GM18520 (cell line): ENCODE measurements at regions not wholly inside any gene's neighbourhood (a gene's known extent, or its start where the extent isn't known, plus 50 kb on each side); places are given as distances from the start of the nearest gene placed in this dataset.

Experiments
- ATAC-seq: cut with Tn5 transposase; IDR thresholded peaks from one replicate; pipeline ENCODE4 v1.9.1; 2021; ENCODE audit not compliant: unreplicated experiment

DNA sequence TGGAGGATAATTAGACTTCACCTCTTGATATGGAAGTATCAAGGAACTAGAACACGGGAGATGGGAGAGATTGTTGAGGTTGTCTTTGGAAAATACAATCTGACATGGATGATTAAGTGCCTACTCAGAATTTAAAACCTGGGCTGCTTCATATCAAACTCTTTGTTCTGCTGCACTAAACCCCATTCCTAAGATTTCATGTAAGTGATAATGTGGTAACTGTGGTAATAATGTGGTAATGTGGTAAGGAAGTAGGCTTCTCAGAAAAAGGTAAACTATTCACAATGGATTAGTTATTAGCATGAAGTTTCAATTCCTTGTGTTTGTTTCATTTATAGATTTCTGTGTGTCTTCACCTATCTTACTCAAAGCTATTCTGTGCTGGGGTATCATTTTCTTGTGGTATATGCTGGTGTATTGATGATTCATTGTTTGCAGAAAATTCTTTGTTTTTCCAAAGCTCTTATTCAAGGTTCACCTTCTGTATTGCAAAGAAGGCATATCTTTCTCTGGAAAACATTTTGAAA lies 129.9 kb upstream of the TAC1 start:
- ATAC-seq: peak; percentile 58

DNA sequence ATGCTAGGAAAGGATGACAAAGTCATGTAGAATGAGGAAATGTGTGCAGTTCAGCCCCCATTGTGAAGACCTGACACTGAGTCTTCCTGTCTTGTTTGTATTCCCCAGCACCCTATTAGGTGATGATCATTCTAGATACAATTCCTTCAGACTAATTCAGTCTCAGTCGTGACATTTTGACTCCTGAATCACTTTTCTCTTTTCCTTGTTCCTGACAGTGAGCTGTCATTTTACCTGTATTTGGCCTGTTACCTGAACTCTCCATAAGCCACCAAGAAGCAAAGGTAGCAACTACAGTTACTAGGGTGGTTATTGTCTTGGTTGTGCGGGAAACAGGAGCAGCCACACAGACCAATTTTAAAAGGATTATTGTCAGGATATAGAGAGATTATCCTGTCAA lies 111.4 kb upstream of the TAC1 start:
- no peak for ATAC-seq

DNA sequence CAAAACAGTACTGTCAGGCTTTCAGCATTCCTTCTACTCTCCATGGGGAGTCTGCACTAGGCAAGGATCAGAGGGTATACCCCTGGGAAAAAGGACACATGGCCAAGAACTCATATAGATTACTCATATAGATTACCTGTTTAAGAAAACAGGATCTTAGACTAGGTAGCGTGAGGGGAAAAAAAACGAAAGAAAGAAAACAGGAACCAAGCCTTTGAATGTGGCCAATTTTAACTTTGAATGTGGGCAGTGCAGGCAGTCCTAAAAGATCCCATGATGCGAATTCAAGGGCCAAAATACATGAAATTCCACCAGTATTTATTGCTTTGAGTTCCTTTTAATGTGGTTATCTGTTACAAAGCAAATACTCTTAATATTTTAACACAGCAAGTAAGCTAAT lies 108.6 kb upstream of the TAC1 start:
- ATAC-seq: peak; percentile 78

DNA sequence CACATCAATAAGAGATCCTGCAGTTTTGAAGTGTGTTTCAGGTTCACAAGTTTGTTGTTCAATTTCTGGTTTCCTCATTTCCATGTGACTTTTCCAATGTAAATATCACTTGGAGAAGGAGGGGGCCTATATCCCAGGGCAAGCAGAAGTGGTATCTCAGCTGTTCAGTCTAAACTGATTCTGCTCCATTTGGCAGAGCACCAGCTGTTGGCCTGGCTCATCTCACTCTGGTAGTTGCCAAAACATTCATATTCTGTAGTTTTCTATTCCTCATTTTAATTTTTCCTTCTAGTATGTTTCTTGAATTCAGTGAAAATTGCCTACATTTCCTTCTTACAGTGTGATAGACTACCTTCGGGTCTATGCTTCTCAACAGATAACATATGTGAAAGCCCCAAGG lies 101.8 kb upstream of the TAC1 start:
- ATAC-seq: no peak

DNA sequence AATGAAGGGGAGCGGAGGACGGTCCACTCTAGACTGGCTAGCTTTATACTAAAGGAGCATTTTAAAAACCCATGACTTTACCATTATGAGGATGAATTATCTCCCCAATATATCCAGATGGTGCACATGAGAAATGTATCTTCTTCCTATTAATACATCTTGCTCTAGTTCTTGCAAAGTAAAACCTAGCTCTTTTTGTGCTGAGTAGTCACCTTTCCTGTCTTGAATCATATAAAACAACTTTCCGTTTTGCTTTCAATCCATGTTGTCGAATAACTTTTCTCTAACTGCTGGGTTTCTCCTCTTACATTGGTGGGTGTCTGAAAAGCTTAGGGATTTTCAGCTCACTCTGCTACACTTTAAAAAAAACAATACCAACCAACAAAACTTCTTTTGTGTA lies 96.3 kb upstream of the TAC1 start:
- ATAC-seq: no peak

DNA sequence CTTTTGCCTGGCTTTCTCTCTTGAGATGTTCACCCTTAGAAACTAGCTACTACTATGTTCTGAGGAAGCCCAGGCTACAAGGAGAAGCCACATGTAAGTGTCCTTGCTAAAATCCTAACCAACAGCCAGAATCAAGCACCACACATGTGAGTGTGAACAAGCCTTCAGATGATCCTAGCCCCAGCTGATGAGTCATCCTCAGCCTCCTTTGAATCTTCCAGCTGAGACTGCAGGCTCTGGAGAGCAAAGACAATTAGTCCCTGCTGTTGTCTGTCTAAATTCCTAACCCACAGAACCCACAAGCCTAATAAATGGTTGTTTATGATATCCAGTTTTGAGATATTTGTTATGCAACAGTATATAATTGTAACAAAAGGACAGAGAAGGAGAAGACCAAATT lies 92.8 kb upstream of the TAC1 start:
- ATAC-seq: no peak

DNA sequence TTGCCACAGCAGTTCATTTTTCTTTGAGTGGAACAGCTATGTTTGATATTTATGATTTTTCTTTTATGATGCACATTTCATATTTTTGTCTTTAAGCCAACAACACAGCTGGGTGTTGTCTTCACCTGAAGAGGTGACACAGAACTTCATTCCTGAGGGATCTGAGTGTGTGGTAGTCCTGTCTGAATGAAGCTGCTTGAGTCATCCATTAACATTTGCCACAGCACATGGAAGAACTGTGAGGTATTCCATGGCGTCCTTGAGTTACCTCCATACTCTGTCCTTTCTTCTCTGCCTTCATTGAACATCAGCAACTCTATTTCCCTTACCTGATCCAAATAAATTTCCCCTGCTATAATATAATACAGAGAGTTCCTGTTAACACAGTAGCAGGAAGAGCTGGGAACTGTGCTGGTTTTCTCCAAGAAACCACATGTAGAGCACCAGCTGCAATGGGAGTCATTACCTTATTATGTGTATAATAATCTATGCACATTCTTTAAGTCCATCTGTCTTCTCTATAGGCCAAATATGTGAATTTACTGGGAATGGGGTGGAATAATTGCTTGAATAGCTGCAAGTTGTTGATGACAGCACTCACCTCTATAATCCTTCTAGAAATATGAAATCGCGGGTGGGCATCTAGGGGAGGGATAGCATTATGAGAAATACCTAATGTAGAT lies 72.4 kb upstream of the TAC1 start:
- no peak for ATAC-seq

DNA sequence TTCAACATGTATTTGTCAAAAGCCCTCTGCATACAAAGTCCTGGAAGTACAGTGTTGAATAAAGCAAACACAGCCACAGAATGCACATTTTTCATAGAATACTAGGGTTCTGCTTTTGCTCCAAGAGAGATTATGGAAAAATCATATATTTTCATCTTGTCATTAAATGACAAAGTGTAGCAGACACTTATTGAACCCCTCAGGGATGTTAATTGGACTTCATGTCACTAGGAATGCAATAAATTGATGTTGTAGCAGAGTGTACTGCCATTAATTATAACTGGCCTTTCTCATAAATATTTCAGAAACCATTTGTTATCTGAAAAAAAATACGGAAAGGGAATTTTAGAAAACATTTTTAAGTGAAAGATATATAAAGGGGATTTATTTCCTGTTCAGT lies 64.5 kb upstream of the TAC1 start:
- ATAC-seq: no peak

DNA sequence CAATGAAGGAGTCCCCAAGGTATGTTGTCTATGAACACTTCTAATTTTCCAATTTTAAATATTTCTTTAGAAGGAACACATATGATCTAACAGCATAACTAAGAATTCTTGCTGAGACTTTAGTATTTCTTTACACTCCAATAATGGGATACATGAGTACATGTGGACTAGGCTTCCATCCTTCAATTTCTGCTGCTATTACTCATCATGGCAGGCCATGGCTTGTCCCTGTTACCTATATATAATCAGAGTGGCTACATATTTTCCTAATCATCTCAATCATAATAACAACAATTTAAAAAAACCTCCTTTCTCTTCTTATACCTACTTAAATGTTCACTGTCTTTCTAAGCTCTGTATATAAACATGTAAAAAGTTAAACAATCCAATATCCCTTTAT lies 60.3 kb upstream of the TAC1 start:
- no peak for ATAC-seq

DNA sequence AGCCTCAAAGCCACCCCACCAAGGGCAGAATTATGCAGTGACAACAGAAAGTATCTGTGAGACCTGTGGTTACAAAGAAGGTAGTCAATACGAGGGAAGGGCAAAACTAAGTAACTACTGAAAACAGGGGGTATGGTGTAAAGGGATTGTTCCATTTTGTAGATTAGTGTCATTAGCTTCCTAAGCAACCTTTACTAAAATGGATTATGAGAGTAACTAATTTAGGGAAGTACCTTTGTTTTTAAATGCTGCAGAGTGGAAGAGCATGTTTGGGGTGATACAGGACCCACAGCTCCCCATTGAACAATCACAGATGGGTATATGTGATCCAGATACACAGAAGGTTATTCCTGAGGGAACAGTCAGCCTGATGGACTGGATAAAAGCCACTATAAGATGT lies 51.3 kb upstream of the TAC1 start:
- ATAC-seq: no peak
